NT2/D1 (cell line): ENCODE measurements at regions not wholly inside any gene's neighbourhood (a gene's known extent, or its start where the extent isn't known, plus 50 kb on each side); places are given as distances from the start of the nearest gene placed in this dataset.
A peak's percentile ranks its signal among the peaks of the same experiment; 100 is the strongest.

Experiments
- DNase-seq: peaks from one replicate; pipeline ENCODE4 v3.0.0-alpha.2; 2011; ENCODE audit warnings: low read depth, low spot score
- H3K27me3 ChIP-seq: 2 replicates; pipeline ENCODE4 v1.6.0; 2011; ENCODE audit warnings: mild to moderate bottlenecking; ENCODE audit not compliant: insufficient read length, insufficient read depth
- H3K36me3 ChIP-seq: 2 replicates; pipeline ENCODE4 v1.6.1; 2011; ENCODE audit warnings: mild to moderate bottlenecking, low read length, mixed read lengths; ENCODE audit not compliant: insufficient read depth, insufficient read length
- H3K4me1 ChIP-seq: 2 replicates; pipeline ENCODE4 v1.5.1; 2011; ENCODE audit not compliant: insufficient read depth, insufficient read length
- H3K4me3 ChIP-seq: 2 replicates; pipeline ENCODE4 v1.5.1; 2011; ENCODE audit warnings: low read depth; ENCODE audit not compliant: insufficient read length
- H3K9ac ChIP-seq: 2 replicates; pipeline ENCODE4 v1.6.0; 2011; ENCODE audit warnings: low read depth; ENCODE audit not compliant: insufficient read length
- H3K9me3 ChIP-seq: 2 replicates; pipeline ENCODE4 v1.5.1; 2011; ENCODE audit warnings: mild to moderate bottlenecking, low read length; ENCODE audit not compliant: insufficient read depth
- SUZ12 ChIP-seq: IDR thresholded peaks from 2 replicates; pipeline ENCODE4 v1.6.1; 2011; ENCODE audit not compliant: insufficient read length, insufficient read depth; ENCODE audit errors: extremely low read depth
- YY1 ChIP-seq: IDR thresholded peaks from 2 replicates; pipeline ENCODE4 v1.6.1; 2011; ENCODE audit not compliant: insufficient read length, insufficient read depth
- ZNF274 ChIP-seq: IDR thresholded peaks from 2 replicates; pipeline ENCODE4 v1.6.1; 2011; ENCODE audit warnings: mild to moderate bottlenecking, low read depth, low read length

- no peak for DNase-seq
- TF ChIP-seq YY1, result no peak
- no peak for TF ChIP-seq SUZ12
- TF ChIP-seq ZNF274, result no peak
- Histone ChIP-seq H3K9me3 (no peaks in the 10 kb centered on the region), H3K4me1 (no peaks in the 10 kb centered on the region), H3K27me3 (no peaks in the 10 kb centered on the region), H3K9ac (no peak overlapping the region), H3K36me3 (no peaks in the 10 kb centered on the region), H3K4me3 (no peak overlapping the region)
These were observed 76.0 kb upstream of the MAGEB16 start for GRCh38 chrX:35722128-35722527.

- no peaks in the 10 kb centered on the region for H3K27me3 ChIP-seq
- H3K4me1 ChIP-seq, result no peaks in the 10 kb centered on the region
- no peak for DNase-seq
- peaks cover 12% of the 10 kb centered on the region for H3K9me3 ChIP-seq
- no peaks in the 10 kb centered on the region for H3K36me3 ChIP-seq
- no peak for TF ChIP-seq ZNF274
- no peak for TF ChIP-seq YY1
- TF ChIP-seq SUZ12, result no peak
- no peak overlapping the region for H3K9ac ChIP-seq
- H3K4me3 ChIP-seq, result no peak overlapping the region
These were observed 72.0 kb upstream of the MAGEB16 start for GRCh38 chrX:35726176-35726575.

- Histone ChIP-seq H3K36me3 (no peaks in the 10 kb centered on the region), H3K4me1 (no peaks in the 10 kb centered on the region), H3K27me3 (peaks cover 7% of the 10 kb centered on the region), H3K9me3 (peaks cover 12% of the 10 kb centered on the region), H3K9ac (no peak overlapping the region), H3K4me3 (no peak overlapping the region)
- no peak for TF ChIP-seq YY1
- DNase-seq, result peak; percentile 67
These were observed 69.7 kb upstream of the MAGEB16 start for GRCh38 chrX:35728481-35728880.

- Histone ChIP-seq H3K36me3 (no peaks in the 10 kb centered on the region), H3K9me3 (peaks cover 11% of the 10 kb centered on the region), H3K4me1 (peaks cover 1% of the 10 kb centered on the region), H3K27me3 (peaks cover 7% of the 10 kb centered on the region), H3K9ac (no peak overlapping the region), H3K4me3 (no peak overlapping the region)
- no peak for TF ChIP-seq ZNF274
- no peak for TF ChIP-seq YY1
- TF ChIP-seq SUZ12, result no peak
- DNase-seq, result no peak
These were observed 64.3 kb upstream of the MAGEB16 start for GRCh38 chrX:35733879-35734278.

GRCh38 chrX:35741142-35741541 lies 57.0 kb upstream of the MAGEB16 start:
- no peaks in the 10 kb centered on the region for H3K36me3 ChIP-seq

GRCh38 chrX:35743331-35743730 lies 54.8 kb upstream of the MAGEB16 start:
- no peak overlapping the region for H3K4me3 ChIP-seq
- TF ChIP-seq ZNF274 (no peak), YY1 (no peak), SUZ12 (no peak)
- H3K27me3 ChIP-seq, result no peaks in the 10 kb centered on the region
- DNase-seq, result no peak
- H3K36me3 ChIP-seq, result no peaks in the 10 kb centered on the region
- no peak overlapping the region for H3K9ac ChIP-seq
- H3K9me3 ChIP-seq, result no peaks in the 10 kb centered on the region
- H3K4me1 ChIP-seq, result no peaks in the 10 kb centered on the region

More at GRCh38 chrX:35741142-35741541, 57.0 kb upstream of the MAGEB16 start:
- Histone ChIP-seq H3K9me3 (no peaks in the 10 kb centered on the region), H3K27me3 (no peaks in the 10 kb centered on the region), H3K4me1 (no peaks in the 10 kb centered on the region), H3K4me3 (no peak overlapping the region), H3K9ac (no peak overlapping the region)
- DNase-seq, result no peak
- TF ChIP-seq ZNF274, result no peak
- TF ChIP-seq SUZ12, result no peak
- no peak for TF ChIP-seq YY1
